ENCODE measurements at regions not wholly inside any gene's neighbourhood (a gene's known extent, or its start where the extent isn't known, plus 50 kb on each side); places are given as distances from the start of the nearest gene placed in this dataset.

DNA sequence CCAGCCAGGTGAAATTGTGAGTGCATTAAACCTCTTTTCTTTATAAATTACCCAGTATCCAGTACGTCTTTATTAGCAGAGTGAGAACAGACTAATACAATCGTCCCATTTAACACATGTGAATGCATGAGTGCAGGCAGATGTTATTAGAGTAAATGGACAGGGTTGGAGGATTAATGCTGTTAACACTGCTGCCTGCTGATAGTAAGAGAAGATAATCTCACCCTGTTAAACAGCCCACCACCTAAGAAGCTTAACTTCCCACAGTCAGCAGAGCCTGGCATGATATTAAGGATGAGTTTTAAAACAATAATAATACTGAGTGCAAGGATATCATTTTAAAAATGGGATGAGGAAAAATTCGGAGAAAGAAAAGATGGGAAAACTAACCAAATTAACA, 181.4 kb upstream of the LHX8 start:
- Histone ChIP-seq H4K20me1 (ENCODE audit: control insufficient read depth, extremely low read depth, insufficient read depth, low read length) (no peaks in the 10 kb centered on the region), H3K79me2 (ENCODE audit: control insufficient read depth, insufficient read depth, low read length) (no peaks in the 10 kb centered on the region), H3K9me1 (ENCODE audit: control insufficient read depth, extremely low read depth, insufficient read depth, low read length) (no peaks in the 10 kb centered on the region), H3K27ac (ENCODE audit: control insufficient read depth, insufficient read depth, low read length) (no peak overlapping the region), H3K4me2 (ENCODE audit: control insufficient read depth, extremely low read depth, insufficient read depth, low read depth, low read length) (no peak overlapping the region), H2AFZ (ENCODE audit: control insufficient read depth, low read length) (no peak overlapping the region), H3K9ac (ENCODE audit: control insufficient read depth, extremely low read depth, insufficient read depth, low read length) (no peak overlapping the region), H3K4me1 (ENCODE audit: control insufficient read depth, extremely low read depth, insufficient read depth, low read length) (no peaks in the 10 kb centered on the region), H3K9me3 (ENCODE audit: control insufficient read depth, low read depth, low read length) (no peaks in the 10 kb centered on the region), H3K27me3 (ENCODE audit: control insufficient read depth, extremely low read depth, insufficient read depth, low read length) (no peaks in the 10 kb centered on the region), H3K4me3 (ENCODE audit: control insufficient read depth in 2 of 3, extremely low read depth in 1 of 3, insufficient read depth in 2 of 3, low read depth in 1 of 3, low read length in 3 of 3) (no peak overlapping the region), H3K36me3 (ENCODE audit: control insufficient read depth in 2 of 2, extremely low read depth in 1 of 2, insufficient read depth in 2 of 2, low read length in 2 of 2) (no peaks in the 10 kb centered on the region)
- FAIRE-seq: no peak
- DNase-seq (ENCODE audit: low read depth, low spot score): no peak
- dilution Hi-C loops (cut with MboI; ENCODE audit: extremely low pct_ligation_motif_present, low sequenced_read_pairs): no loop called here
- TF ChIP-seq, protein P1, sequence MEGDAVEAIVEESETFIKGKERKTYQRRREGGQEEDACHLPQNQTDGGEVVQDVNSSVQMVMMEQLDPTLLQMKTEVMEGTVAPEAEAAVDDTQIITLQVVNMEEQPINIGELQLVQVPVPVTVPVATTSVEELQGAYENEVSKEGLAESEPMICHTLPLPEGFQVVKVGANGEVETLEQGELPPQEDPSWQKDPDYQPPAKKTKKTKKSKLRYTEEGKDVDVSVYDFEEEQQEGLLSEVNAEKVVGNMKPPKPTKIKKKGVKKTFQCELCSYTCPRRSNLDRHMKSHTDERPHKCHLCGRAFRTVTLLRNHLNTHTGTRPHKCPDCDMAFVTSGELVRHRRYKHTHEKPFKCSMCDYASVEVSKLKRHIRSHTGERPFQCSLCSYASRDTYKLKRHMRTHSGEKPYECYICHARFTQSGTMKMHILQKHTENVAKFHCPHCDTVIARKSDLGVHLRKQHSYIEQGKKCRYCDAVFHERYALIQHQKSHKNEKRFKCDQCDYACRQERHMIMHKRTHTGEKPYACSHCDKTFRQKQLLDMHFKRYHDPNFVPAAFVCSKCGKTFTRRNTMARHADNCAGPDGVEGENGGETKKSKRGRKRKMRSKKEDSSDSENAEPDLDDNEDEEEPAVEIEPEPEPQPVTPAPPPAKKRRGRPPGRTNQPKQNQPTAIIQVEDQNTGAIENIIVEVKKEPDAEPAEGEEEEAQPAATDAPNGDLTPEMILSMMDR (optimal IDR thresholded peaks at IDR 0.05 in 1 of 3, IDR thresholded peaks at IDR 0.05 in 1 of 3, conservative IDR thresholded peaks at IDR 0.05 in 1 of 3; ENCODE audit: extremely low read depth in 1 of 3, insufficient read depth in 2 of 3, low read length in 3 of 3): no peak
- TF ChIP-seq EZH2 (IDR thresholded peaks at IDR 0.05; ENCODE audit: low read length): no peak

DNA sequence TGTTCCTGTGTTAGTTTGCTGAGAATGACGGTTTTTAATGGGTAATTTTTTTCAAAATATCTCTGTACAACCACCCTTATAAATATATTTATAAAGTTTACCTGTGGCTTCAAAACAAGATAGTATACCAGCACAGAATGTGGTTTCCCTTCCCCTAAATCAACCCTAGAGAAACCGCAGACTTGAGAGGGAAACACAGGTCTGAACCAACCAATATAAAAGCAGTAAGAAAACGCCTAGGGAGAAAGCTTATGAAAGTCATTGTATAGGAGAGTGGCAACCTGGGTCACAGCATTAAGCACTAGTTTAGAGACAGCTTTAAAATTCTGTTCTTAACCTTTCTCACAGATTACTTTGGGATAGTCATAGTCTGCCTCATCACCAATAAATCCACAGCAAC, 180.6 kb upstream of the LHX8 start:
- no peaks in the 10 kb centered on the region for H4K20me1 ChIP-seq (ENCODE audit: control insufficient read depth, extremely low read depth, insufficient read depth, low read length)
- no peak overlapping the region for H3K4me2 ChIP-seq (ENCODE audit: control insufficient read depth, extremely low read depth, insufficient read depth, low read depth, low read length)
- no peaks in the 10 kb centered on the region for H3K9me3 ChIP-seq (ENCODE audit: control insufficient read depth, low read depth, low read length)
- no peak overlapping the region for H3K4me3 ChIP-seq (ENCODE audit: control insufficient read depth in 2 of 3, extremely low read depth in 1 of 3, insufficient read depth in 2 of 3, low read depth in 1 of 3, low read length in 3 of 3)
- TF ChIP-seq EZH2 (IDR thresholded peaks at IDR 0.05; ENCODE audit: low read length): no peak
- TF ChIP-seq, protein P1 (optimal IDR thresholded peaks at IDR 0.05 in 1 of 3, IDR thresholded peaks at IDR 0.05 in 1 of 3, conservative IDR thresholded peaks at IDR 0.05 in 1 of 3; ENCODE audit: extremely low read depth in 1 of 3, insufficient read depth in 2 of 3, low read length in 3 of 3): no peak
- no peak for FAIRE-seq
- dilution Hi-C loops (cut with MboI; ENCODE audit: extremely low pct_ligation_motif_present, low sequenced_read_pairs): no loop called here
- no peaks in the 10 kb centered on the region for H3K36me3 ChIP-seq (ENCODE audit: control insufficient read depth in 2 of 2, extremely low read depth in 1 of 2, insufficient read depth in 2 of 2, low read length in 2 of 2)
- H3K4me1 ChIP-seq (ENCODE audit: control insufficient read depth, extremely low read depth, insufficient read depth, low read length): no peaks in the 10 kb centered on the region
- H3K27ac ChIP-seq (ENCODE audit: control insufficient read depth, insufficient read depth, low read length): no peak overlapping the region
- no peak for DNase-seq (ENCODE audit: low read depth, low spot score)
- H3K9me1 ChIP-seq (ENCODE audit: control insufficient read depth, extremely low read depth, insufficient read depth, low read length): no peaks in the 10 kb centered on the region
- no peak overlapping the region for H3K9ac ChIP-seq (ENCODE audit: control insufficient read depth, extremely low read depth, insufficient read depth, low read length)
- H2AFZ ChIP-seq (ENCODE audit: control insufficient read depth, low read length): no peak overlapping the region
- H3K79me2 ChIP-seq (ENCODE audit: control insufficient read depth, insufficient read depth, low read length): no peaks in the 10 kb centered on the region
- H3K27me3 ChIP-seq (ENCODE audit: control insufficient read depth, extremely low read depth, insufficient read depth, low read length): no peaks in the 10 kb centered on the region
